GM19035 (cell line): ENCODE measurements at regions not wholly inside any gene's neighbourhood (a gene's known extent, or its start where the extent isn't known, plus 50 kb on each side); places are given as distances from the start of the nearest gene placed in this dataset.

Experiments
- ATAC-seq: cut with Tn5 transposase; IDR thresholded peaks from one replicate; pipeline ENCODE4 v1.9.1; 2021; ENCODE audit not compliant: unreplicated experiment

DNA sequence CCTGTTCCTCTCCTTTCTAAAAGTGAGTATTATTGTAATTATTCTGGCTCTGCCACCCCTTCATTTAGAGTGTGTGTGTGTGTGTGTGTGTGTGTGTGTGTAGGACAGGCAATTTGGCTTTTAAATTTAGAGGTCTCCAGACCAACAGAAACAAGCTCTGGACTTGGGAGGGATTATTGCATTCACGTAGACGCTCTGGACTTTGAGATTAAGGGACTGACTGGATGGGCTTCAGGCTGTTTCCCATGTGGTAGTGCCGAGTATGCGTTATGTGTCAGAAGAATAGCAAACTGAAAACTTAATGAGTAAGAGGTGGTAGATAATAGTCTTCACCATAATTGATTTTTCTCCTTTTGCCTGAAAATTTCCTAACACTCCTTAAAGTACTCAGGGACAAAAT is 281.9 kb downstream of the USP25 start:
- no peak for ATAC-seq

DNA sequence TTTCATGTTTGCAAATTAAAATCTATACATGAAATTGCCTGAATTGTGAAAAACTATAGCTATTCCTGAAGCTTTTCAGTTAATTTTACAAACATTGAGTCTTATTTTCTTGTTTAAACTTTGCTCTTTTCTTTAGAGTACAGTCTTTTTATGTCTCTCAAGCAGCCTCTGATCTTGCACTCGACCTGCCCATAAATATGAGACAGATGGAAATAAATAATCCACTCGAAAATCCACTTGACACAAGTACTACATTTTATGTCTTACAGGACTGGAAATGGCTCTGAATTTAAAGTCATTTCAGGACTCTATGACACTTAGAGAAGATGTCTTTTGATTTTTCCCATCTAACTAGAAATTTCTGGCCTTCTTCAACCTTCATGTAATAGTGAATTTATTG is 283.8 kb downstream of the USP25 start:
- ATAC-seq = no peak

DNA sequence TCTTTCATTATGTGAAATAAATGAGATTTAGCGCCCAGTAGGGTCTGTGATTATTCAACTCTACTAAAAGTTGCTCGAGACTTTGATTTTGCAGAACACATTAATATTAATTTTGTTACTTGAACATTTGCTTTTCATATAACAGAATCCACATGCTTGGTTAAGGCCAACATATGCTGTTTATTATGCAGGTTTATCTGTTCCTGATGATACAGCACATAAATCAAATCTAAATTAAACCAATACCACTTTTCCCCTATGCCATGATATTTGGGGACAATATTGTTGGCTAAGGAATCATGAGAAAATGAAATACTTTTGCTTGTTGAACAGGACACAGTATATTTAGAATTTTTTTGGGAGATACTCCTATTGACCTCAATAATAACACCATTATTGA is 291.1 kb downstream of the USP25 start:
- ATAC-seq = no peak

DNA sequence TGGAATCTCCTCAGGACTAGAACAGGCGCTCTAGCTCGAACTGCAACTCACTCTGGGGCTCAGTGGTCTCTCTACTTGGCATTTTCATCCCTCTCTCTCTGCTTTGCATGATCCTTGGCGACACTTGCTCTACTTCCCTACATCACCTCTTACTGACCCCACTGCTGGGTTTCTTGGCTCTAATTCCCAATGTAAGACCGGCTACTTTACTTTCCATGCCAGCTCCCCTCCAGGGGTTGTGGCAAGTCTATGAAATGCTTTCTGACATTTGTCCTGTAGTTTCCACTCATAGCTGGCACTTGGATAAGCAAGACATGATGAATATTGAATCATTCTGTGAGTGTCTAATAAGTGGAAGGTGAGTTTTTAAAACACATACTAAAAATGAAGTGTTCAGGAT is 292.3 kb downstream of the USP25 start:
- ATAC-seq = no peak

DNA sequence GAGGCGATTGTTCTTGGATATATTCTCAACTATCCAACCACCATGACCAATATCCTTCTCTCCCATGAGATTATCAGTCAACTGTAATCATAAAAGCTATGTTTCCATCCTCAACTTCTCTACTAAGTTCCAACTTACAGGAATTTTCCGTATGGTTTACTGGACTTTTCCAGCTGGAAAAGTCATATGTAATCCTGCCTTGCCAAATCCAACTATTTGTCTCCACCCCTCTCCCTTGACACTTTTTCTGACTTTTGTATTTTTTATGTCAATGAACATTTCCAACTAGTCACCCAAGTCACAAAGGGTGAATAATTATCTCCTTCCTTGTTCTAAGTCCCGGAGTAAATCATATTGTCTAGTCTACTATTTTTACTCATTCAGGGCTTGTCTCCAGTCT is 293.1 kb downstream of the USP25 start:
- no peak for ATAC-seq

DNA sequence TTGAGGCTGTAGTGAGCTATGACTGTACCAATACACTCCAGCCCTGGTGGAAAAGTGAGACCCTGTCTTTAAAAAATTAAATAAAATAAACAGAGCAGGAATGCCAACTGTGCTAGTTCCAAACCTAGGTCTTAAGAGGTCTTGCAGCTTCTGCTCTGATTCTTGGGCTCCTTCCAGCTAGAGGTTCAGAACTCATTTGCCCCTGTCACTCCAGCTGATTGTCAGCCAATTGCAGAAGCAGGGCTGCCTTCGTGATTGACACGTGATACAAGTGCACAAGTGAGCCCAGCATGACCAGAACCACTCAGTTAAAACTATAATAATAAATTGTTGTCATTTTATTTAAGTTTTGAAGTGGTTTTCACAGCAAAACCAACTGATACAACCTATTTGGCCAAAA is 298.4 kb downstream of the USP25 start:
- ATAC-seq = no peak

DNA sequence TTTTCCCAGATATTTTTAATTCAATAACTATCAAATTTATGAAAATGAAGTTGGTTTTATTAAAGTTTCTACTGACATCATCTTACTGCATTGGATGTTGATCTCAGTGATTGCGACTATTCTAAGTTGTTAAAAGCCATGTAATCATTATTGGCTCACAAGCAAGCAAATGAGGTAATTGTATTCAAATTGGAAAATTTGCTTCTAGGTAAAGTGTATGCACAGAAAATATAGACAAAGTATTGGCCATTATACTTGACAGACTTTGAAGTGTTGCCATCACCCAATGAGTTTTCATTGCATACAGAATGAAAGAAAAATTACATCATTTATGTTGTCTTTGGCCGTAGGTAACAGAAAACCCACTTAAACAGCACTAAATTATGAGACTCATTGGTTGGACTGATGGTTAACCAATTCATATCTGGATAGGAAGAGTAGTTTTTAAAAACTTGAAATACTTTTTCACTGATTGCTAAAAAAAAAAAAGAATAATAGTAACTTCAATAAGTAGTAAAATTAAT is 299.2 kb downstream of the USP25 start:
- no peak for ATAC-seq

DNA sequence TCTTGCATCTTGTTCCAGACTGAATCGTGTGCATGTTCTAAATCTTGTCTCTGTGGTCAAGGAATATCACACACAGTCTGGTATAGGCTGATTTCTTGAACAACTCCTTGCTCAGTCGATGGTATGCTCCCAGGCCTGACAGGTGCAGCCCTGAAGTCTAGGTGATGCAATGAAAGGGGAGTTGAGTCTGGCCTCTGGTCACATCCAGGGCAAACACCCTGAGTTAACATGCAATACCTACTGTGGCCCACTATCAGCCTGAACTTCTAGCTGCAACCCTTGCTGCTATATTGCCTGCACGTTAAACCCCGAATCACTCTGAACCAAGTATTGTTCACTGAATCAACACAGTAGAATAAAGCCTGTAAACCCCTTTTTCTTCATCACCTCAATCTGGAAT is 303.4 kb downstream of the USP25 start:
- ATAC-seq = no peak

DNA sequence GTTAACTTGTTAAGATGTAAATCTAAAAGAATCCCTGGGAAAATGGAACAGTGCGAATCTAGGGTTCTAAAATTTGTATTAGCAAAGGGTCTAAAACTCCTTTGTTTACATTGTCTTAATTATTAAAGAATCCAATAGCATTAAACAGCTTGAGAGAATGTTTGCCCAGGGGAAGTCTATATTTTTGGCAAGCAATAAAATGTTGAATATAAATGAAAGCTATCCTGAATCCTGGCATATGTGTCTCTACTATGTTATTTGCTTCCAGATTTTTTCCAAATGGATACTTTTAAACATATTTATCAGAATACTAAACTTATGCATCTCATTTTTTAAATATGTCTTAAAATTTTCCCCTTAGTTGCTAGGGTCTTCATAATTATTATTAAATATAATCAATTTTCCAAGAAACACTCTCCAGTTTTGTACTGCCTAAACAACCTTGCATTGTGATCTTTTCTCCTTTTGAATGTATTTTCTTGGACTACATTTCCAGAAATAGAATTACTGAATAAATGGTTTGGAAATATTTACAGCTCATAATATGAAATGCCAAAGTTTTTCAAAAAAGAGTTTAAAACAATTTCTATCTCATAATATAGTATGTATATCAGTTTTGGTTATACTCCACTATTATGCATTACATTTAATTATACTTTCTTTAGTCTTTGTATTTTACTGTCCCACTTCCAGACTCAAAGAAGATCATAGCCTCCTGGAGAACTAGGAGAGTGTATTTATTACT is 304.8 kb downstream of the USP25 start:
- ATAC-seq = no peak

DNA sequence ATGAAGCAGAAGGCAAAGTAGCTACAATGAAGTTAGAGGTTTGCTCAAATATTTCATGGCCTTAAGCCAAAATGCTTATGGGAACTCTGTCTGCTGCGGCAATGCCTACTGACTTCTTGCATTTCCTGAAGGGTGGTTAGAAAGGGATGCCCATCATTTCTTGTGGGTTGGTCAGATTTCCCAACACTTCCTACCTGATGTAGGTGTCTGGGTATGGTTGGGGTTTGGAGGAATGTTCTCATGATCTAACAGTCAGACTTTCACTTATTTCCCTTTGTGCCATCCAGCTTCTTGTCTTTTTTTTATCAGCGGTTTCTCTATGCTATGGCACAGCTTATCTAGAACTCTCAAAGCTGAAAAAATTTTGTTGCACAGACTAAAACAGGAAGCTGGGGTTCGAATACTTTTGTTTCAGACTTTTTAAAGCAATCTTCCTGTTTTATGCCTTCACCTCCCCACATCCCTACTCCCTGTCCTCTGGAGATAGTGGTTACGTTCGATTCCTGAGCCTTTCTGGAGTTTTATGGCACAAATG is 307.7 kb downstream of the USP25 start:
- no peak for ATAC-seq

DNA sequence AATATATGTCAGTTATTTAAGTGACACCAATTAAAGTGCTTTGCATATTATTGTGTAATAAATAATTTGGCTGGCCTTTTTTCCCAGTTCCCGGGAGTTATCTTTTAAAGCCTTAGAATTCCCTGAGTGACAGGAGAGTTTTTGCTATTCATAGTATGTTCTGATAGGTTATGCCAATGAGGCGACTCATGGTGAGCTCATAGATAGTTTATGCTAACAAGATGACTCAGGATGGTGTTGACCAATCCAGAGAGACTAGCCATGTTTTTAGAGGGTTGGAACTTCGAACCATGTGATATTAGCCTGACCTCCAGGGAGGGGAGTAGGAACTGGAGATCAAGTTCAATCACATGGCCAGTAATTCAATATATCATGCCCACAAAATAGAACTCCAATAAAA is 310.8 kb downstream of the USP25 start:
- ATAC-seq = no peak

DNA sequence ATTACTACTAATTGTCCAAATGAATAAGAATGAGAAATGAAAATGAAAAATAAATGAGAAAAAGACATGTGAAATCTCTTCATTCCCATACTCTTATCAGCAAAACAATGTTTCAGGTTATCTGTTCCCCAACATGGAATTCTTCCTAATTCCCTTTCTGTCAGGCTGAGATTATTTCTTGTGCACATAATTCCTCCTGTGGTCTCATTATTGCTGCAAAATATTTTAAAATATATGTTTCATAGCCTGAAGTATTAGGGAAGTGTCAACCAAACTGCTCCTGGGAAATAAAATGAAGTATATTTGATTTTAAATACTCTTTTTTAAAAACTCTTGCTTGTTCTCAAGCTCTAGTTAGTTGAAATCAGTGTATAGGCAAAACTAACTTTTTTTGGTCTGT is 314.9 kb downstream of the USP25 start:
- ATAC-seq = no peak

DNA sequence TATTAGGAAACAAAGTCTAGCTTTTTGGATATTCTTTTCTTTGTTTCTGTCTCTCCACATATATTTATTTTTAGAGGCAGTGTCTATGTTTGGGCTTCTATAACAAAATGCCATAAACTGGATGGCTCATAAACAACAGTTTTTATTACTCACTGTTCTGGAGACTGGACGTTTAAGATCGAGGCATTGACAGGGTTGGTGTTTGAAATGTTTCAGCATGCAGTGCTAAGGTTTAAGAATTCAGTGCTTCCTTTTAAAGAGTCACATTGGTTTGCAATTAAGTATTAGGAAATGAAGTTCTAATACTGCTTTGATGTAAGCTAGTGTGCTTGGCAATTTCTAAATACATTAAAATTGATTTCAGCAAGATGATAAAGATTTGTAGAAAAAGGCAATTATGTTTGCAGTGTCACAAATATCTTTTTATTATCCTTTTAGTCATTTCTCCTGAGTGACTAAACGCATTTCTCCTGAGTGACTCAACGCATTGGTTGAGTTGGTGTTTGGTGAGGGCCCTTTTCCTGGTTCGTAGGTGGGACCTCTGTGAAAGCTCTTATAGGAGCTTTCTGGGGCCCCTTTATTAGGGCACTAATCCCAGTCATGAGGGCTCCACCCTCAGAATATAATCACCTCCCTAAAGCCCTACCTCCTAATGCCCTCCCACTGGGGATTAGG is 317.0 kb downstream of the USP25 start:
- no peak for ATAC-seq

DNA sequence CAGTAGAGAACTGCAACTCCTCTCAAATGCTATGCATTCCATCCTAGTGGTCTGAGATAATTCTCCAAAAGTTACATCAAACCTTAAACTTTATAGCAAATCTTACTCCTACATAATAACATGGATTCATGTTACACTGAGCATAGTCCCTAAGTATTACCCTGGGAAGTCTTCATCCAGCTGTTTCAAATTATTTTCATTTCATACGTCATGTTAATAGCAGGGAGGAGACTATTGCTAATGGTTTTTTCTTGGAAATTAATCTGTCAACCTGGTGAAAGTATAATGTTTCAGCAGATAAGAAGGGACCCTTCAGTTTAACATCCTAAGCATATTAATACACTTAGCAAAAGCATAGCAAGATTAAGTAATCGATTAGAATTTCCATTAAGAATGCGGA is 318.1 kb downstream of the USP25 start:
- no peak for ATAC-seq

DNA sequence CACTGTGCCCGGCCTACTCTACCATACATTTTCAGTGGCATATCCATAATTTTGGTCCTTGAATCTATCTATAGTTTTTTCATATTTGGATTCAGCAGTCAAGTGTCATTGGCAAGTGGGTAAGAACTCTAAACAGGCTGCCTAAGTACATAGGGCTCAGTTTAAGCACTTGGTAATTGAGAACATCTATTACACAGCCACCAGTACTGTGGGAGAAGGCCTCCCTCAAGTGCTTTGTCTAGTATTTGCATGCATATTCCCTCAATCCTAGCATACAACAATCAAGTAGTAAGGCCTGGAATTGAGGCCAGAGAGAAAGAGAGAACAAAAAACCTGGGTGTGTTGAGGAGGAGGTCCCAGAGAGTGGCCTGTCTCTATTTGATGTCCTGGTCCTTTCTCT is 325.2 kb downstream of the USP25 start:
- no peak for ATAC-seq

DNA sequence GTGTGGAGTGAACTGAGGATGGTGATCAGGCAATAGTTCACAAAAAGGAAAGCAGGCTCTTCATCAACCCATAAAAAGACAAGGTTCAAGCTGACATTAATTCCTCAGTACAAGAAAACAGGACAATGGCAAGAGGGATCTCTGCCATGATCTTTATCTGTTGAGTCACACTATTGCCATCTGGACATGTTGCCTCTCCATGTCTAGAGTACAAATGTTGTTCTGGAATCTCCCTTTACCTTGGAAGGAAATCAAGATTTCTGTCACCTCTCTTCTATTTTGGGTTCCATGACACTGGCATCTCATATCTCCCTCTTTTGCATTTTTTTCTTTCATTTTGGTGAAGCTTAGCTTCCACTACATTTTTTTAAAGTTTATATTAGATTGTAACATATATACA is 329.1 kb downstream of the USP25 start:
- ATAC-seq = no peak

DNA sequence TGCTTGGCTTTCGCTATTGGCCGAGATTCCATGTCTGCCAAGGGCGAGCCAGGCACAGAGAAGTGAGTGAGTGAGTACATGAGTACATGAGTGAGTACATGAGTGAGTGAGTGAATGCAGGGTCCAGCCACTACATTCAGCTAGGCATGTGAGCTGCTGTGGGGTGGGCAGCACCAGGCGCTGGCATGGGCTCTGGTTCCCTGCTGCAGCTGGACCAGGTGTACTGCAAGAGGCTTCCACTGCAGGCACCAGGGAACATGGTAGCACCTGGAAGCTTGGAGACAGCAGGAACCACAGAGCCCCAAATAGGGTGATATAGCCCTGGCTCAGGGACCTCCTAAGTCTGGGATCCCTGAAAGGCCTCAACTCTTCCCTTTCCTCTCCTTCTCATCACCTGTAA is 330.2 kb downstream of the USP25 start:
- no peak for ATAC-seq

DNA sequence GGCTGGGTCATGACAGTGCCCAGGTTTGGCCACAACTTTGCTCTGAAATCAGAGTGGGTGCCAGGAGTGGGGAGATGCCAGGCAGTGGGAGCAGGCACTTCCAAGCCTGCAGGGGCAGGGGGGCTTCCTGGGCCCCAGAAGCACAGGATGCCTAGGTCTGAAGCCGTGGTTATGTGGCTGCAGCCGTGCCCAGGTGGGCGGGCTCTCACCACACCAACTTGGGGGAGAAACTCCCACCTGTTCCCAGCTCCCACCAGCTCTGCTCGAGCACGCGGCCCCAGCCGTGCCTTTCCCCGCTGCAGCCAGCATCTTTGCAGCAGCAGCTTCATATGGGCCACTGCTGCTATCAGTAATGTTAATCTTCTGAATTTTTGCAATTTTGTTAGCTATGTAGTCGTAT is 331.4 kb downstream of the USP25 start:
- ATAC-seq = no peak

DNA sequence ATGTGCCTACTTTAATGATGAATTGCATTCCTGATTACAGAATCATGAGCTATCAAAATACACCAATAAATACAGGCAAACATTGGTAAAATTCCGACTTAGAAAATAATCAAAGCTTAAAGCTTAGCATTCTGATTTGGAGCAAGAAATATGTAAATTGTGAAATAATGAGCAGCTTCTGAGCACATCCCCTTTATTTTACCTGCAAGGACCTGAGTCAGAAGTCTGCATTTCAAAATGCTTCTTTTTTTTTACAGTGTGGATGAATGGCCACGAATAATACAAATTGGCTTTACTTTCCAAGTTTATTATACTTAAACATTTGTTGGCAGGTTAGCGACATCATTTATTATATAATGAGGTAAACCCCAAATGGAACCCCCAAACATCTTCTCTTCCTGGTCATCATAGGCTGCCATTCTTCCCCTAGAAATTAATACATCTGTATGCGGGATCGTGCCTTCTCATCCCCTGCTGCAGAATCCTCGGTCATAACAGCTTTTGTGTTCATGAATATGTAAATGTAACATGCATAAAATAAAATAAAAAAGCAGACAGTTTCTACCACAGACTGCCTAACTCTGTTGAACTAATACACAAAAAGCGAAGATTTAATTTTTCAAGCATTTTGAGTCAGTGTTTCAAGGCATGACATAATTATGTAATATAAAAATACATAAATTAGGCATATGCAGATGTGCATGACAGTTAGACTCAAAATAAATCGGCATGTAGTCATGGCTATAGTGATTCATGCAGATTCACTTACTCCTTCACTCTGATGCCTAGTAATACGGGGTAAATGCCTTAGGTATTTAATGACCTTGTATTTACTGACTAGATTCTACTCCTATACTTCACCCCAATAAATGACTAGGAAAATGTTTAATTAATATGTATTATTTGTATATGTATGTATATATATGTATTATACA is 339.7 kb downstream of the USP25 start:
- ATAC-seq = no peak

DNA sequence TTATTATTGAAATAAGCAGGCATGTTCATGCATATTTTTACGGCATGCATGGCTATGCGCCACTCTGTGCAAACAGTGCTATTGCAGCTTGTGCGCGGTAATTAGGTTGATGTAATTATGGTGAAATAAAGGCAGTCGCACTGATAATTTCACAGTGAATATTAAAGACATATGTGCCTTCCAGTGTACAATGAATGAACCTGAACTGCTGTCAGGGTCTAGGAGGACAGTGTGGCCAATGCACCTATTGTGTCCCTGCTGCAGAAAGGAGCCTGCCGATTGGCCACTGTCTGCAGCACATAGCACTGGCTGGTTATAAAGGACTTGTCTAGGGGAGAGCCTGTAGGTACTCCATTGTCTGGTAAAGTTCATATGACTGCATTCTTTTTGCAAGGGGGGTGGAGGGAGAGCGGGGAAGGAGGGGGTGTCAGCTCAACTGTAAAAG is 340.4 kb downstream of the USP25 start:
- ATAC-seq = no peak

DNA sequence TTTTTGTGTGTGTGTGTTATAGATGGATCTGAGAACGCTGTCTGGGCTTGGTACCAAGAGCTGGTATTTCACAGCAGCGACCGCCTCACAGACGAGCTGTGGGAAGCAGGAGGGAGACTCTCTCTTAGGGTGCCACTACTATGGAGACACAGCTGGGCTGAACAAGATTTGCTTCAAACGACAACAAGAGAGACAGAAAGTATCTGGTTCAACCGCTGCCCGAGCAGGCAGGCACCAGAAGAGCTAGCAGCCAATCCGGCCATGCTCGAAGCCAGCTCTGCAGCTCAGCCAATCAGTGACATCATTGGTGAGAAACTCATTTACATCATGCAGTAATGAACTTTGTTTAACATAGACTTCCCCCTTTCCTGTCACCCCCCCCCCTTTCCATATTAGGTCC is 341.3 kb downstream of the USP25 start:
- ATAC-seq = no peak
